ENCODE measurements at regions not wholly inside any gene's neighbourhood (a gene's known extent, or its start where the extent isn't known, plus 50 kb on each side); places are given as distances from the start of the nearest gene placed in this dataset.

- no peaks in the 10 kb centered on the region for H3K36me3 Mint-ChIP-seq (ENCODE audit: low read depth)
- no peak overlapping the region for H3K27ac Mint-ChIP-seq
- H3K4me1 Mint-ChIP-seq = peaks cover 17% of the 10 kb centered on the region
- peaks cover 2% of the 10 kb centered on the region for H3K9me3 Mint-ChIP-seq
- no peak for TF ChIP-seq CTCF (IDR thresholded peaks at IDR 0.05)
- no peaks in the 10 kb centered on the region for H3K27me3 Mint-ChIP-seq (ENCODE audit: low read depth, poor library complexity)
- no peak overlapping the region for H3K4me3 Mint-ChIP-seq
- DNase-seq = no peak
Measured at GRCh38 chr5:108641596-108641995, 106.1 kb upstream of the FER start.

- no peaks in the 10 kb centered on the region for H3K36me3 Mint-ChIP-seq (ENCODE audit: low read depth)
- H3K27ac Mint-ChIP-seq = no peak overlapping the region
- H3K27me3 Mint-ChIP-seq (ENCODE audit: low read depth, poor library complexity) = no peaks in the 10 kb centered on the region
- peaks cover 17% of the 10 kb centered on the region for H3K4me1 Mint-ChIP-seq
- no peak for DNase-seq
- H3K9me3 Mint-ChIP-seq = no peaks in the 10 kb centered on the region
- H3K4me3 Mint-ChIP-seq = no peak overlapping the region
- no peak for TF ChIP-seq CTCF (IDR thresholded peaks at IDR 0.05)
Measured at GRCh38 chr5:108639366-108639765, 108.3 kb upstream of the FER start.

DNA sequence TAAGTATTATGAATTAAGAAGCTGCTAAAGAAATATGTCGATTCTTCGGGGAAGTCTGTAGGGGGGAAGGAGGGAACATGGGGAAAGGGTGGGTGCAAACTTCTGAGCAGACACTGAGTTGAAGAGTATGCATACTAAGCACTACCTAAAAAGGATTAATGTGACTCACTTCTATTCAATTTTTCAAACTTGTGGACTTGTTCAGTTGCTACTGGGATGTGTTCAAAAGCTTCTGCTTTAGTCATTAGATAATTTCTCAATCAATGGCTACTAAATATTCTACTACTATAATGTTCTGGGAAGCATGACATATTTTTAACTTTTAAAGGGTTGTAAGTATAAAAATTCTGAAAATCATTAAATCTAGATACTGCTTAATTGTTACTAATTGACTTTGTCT is 109.7 kb upstream of the FER start:
- Mint-ChIP-seq H3K9me3 (no peaks in the 10 kb centered on the region), H3K4me3 (no peak overlapping the region), H3K27ac (no peak overlapping the region), H3K4me1 (peaks cover 17% of the 10 kb centered on the region), H3K36me3 (ENCODE audit: low read depth) (no peaks in the 10 kb centered on the region), H3K27me3 (ENCODE audit: low read depth, poor library complexity) (no peaks in the 10 kb centered on the region)
- no peak for TF ChIP-seq CTCF (IDR thresholded peaks at IDR 0.05)
- DNase-seq = no peak

GRCh38 chr5:108637134-108637533 is 110.6 kb upstream of the FER start:
- H3K4me3 Mint-ChIP-seq = no peak overlapping the region
- no peaks in the 10 kb centered on the region for H3K27me3 Mint-ChIP-seq (ENCODE audit: low read depth, poor library complexity)
- peaks cover 14% of the 10 kb centered on the region for H3K4me1 Mint-ChIP-seq
- H3K9me3 Mint-ChIP-seq = no peaks in the 10 kb centered on the region
- no peak for DNase-seq
- H3K27ac Mint-ChIP-seq = no peak overlapping the region
- H3K36me3 Mint-ChIP-seq (ENCODE audit: low read depth) = no peaks in the 10 kb centered on the region
- no peak for TF ChIP-seq CTCF (IDR thresholded peaks at IDR 0.05)

GRCh38 chr5:108636135-108636853 is 111.4 kb upstream of the FER start:
- Mint-ChIP-seq H3K9me3 (no peaks in the 10 kb centered on the region), H3K4me3 (no peak overlapping the region), H3K27me3 (ENCODE audit: low read depth, poor library complexity) (no peaks in the 10 kb centered on the region), H3K27ac (no peak overlapping the region), H3K36me3 (ENCODE audit: low read depth) (no peaks in the 10 kb centered on the region), H3K4me1 (peaks cover 7% of the 10 kb centered on the region)
- no peak for DNase-seq
- no peak for TF ChIP-seq CTCF (IDR thresholded peaks at IDR 0.05)

DNA sequence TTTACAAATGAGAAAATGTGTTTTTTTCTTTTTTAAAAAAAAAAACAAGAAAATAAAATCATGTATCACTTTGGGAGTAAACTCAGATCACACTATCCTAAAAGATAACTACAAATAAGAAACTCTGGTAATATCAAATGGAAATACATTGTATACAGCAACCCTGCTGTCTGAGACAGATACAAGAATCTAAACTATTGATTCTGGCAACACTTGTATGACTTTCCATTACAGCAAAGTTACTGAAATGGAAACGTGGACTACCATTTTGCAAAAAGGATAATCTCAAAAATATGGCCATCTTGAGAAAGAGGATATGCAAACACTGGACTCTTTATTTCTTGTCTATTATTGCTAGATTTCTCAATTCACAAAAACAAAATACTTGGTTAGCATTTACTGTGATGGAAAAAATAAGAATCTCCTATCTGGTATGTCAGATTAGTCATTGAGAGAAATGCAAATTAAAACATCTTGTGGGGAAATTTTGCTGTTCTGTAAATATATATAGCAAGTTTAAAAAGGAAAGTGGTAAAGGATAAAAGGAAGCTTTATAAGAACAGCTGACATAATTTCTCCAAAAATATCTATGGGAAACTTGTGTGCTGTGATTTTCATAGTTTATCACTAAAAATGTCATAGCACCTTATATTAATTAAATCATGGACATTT is 112.9 kb upstream of the FER start:
- no peak for TF ChIP-seq CTCF (IDR thresholded peaks at IDR 0.05)
- no peaks in the 10 kb centered on the region for H3K9me3 Mint-ChIP-seq
- H3K27me3 Mint-ChIP-seq (ENCODE audit: low read depth, poor library complexity) = no peaks in the 10 kb centered on the region
- no peaks in the 10 kb centered on the region for H3K36me3 Mint-ChIP-seq (ENCODE audit: low read depth)
- H3K27ac Mint-ChIP-seq = no peak overlapping the region
- H3K4me1 Mint-ChIP-seq = peaks cover 6% of the 10 kb centered on the region
- DNase-seq = no peak
- no peak overlapping the region for H3K4me3 Mint-ChIP-seq
